Renal cortical epithelial cell (primary cell): ENCODE measurements at regions not wholly inside any gene's neighbourhood (a gene's known extent, or its start where the extent isn't known, plus 50 kb on each side); places are given as distances from the start of the nearest gene placed in this dataset.
"Not testable (repeated sequence)": the region's sequence is repeated elsewhere in the genome, so short reads cannot be mapped to it uniquely, and the experiment has no call there.

Experiments
- DNase-seq: peaks from one replicate; pipeline ENCODE4 v3.0.0-alpha.2; 2011; ENCODE audit warnings: low read depth

DNA sequence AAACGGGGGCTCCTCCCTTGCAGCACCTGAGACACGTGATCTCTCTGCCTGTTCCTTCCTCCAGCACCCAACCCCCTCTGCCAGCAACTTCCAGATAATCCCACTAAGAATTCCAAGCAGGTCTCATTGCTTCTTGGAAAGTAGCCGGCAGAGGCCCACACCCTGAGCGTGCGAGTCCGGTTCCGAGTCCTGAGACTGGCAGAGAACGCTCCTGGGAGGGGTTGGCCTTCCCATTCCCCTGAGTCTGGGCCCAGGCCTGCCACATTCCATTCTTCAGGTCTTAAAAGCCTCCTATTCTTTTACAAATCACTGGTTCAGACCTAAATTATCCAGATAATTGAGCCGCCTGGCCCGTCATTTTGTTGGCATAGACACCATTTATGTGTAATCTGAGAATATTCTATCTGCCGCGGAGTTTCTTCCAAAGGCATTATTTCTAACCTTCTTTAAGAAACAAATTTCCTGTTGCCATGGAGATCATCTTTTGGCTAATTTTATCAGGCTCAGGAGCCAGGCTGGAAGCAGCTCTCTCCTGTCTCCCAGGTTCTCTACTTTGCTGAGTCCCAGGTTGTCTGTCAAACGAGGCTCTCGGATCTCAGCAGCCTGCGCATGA is 165.4 kb downstream of the MYCN start:
- DNase-seq = no peak

DNA sequence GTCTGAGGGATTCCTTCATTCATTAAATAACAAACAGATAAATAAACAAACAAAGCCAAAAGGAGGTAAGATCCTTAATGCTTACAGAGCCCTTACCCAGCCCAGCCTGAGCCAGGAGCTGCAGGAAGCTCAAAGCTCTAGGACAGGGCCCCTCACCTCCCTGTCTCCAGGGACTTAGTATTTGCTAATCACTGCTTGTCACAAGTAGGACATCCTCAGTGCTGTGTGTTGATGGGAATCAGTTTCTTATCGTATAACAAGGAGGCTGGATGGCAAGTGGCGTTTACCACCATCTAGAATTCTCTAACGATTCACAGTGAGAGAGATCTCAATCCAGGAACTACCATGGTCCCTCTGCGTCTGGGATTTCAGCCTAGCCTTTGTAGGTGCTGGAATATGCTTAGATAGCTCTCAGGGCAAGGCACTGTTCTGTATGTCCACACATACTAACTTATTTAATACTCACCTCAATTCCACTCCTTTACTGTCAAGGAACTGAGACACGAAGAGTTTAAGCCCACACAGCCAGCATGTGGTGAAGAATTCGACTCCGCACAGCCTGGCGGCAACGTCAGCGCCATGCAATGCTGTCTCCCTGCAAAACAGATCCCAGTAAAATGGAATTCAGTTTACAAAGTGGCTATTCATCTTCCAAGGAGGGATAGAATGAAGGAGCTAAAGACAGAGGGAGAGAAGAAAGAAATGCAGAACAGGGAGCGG is 164.8 kb downstream of the MYCN start:
- no peak for DNase-seq

DNA sequence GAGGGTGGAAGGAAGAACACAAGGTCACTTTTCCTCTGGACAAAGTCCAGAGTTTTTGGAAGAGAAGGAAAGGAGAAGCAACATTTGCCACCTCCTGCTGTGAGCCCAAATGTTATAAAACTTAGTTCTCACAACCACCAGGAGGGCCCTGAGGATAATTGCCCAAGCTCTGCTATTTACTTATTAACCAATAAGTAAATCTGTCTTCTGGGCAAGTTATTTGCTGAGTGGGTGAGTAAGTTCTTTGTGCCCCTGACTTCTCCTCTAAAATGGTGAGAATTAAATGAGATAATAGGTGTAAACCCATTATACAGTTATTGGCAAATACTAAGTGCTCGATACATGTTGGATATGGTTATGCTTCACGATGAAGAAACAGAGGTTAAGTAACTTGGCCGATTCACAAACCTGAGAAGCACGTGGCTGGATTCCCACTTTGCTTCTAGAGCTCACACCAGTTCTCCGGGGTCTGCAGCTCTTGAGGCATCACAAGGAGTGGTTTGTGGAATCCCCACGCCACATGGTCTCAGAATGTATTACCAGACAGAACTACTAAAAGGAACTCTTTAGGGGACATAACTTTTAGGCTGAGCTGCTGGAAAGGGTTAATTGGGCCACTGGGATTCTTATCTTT is 164.1 kb downstream of the MYCN start:
- DNase-seq = peak; percentile 22

DNA sequence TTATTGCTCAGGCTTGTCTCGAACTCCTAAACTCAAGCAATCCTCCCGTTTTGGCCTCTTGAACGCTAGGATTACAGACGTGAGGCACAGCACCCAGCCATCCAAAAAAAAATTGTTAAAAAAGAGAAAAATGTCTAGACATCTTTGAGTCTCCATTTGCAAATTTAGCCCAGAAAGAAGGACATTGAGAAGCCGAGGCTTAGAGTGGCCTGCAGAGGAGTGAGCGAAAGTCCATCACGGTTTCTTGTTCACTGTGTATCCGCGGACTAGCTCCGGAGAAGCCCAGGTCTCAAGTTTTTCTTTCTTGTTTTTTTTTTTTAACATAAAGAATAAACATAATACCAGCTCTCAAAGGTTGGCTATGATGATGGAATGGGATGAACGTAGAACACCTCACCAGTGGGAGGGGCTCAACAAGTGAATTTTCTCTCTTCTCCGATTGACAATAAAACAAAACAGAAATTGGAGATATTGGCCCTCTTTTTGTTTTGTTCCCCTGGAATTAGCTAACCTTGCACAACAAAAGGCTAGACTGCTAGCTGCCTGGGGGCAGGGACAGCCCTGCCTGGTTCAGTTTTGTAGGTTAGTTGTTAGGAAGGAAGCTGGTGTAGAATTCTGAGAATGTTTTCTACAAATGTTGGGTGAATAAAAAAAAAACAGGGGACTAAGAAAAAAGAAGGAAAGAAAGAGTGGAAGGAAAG is 163.4 kb downstream of the MYCN start:
- no peak for DNase-seq

DNA sequence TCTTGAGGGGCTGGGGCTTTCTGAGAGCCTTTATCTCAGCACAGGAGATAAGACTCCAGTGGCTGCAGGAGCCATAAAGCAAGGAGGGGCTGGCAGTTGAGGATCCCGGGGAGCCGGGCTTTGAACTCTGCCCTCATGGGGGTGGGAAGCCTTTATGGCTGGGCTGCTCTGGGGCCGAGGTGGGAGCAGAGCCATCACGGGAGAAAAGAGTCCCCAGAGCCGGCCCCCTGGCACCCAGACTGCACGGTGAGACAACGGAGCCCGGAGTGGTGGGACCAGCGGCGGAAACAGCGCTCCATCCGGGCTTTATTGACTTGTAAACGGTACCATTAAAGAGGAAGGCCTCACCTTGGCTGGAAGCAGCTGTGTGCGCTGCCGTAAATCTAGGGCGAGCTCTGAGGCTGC is 162.6 kb downstream of the MYCN start:
- DNase-seq = no peak

DNA sequence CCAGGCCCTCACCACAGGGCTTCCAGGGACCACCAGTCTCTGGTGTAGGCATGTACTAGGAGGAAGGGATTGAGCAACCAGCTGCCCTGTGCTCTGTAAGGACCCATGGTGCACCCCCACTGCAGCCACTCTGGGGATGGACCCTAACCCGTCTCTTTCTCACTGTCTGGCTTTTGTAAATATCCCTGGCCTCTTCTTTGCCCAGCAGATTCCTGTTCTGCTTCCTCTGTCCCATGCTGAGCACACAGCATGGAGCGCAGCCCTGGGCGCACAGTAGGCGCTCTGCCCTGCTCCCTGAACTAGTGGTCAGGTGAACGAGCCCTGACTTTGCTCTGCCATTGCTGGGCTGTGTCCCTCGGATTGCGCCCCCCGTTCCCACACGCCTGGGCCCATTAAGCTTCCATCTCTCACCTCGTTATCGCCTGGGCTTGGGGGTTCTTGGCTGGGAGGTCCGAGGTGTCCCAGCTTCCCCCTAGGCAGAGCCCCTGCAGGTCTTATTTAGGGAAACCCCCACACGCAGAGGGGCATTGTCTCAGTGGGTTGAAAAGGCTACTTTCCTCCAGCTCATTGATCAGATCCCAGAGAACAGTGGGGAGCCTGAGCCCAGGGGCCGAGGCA is 162.1 kb downstream of the MYCN start:
- DNase-seq = no peak

DNA sequence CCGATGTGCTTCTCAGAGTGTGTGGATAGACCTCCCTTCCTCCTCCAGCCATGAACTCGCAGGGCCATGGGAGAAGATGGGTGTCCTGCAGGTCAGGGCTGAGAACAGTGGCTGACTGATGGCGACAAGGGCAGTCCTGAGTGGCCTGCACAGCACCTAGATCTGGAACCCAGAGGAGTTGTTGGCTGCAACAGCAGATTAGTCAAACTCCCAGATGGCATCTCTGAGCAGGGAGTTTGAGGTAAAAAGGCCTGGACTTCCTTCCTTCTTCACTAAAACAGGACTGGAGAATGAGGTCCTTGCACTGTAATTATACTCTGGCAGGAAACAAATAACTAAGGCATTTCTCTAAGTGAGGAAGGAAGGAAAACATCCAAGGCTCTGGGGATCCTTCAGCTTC is 160.8 kb downstream of the MYCN start:
- DNase-seq = no peak

DNA sequence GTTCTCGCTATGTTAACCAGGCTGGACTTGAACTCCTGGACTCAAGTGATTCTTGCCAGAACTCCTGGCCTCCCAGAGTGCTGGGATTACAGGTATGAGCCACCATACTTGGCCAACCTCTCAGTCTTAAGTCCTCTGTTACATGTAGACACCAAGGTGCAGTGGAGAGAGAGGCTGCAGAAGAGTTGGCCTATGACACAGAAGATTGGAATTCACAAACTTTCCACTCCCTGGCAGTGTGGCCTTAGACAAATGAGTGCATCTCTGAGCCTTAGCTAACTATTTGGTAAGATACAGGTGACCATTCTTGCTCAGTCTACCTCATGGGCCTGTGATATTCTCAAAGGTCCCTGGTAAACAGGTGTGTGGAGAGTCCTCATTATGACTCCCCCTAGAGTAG is 159.7 kb downstream of the MYCN start:
- DNase-seq = no peak

DNA sequence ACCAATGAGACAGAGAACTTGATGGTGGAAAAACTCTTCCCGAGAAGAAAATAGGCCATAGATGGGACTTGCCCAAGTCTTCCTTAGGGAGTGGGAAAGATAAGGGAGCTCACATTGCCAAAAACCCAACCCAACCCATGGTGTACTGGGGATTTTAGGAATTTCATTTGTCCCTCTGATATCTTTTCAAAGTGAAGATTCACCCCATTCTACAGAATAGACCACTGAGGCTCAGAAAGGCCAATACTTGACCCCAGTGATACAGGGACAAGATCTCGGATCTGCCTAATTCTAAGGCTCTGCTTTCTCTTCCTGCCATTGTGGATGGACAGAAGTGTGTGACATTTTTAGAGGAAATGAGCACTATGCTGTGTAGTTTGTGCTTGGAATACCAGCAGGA is 159.0 kb downstream of the MYCN start:
- DNase-seq = no peak

DNA sequence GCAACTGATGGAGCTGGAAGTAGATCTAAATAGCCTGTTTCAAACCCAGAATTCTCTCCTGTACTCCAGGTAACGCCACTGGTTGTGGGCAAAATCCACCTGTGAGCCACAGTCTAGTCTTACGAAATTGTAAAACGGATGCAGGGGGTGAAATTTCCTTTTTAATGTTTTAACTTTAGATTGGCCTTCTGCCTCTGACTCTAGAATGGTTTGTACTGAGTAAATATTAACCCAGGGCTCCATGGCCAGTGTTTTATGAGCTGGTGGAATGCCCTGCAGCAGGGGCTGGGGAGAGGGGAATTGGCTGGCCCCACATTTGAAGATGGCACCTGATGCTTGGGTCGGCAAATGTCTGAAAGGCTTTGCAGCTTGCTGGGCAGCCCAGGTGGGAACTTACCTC is 156.6 kb downstream of the MYCN start:
- DNase-seq = peak; percentile 9

DNA sequence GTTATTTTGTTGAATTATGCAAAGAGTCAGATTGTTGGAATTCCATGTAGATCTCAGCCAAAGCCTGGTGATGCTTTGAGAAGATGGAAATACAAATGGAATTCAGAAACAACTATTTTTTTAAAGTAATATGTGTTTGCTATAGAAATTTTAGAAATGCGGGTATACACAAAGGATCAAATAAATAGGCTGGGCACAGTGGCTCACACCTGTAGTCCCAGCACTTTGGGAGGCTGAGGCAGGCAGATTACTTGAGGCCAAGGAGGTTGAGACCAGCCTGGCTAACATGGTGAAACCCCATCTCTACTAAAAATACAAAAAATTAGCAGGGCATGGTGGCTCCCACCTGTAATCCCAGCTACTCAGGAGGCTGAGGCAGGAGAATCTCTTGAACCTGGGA is 155.1 kb downstream of the MYCN start:
- not testable (repeated sequence) for DNase-seq

DNA sequence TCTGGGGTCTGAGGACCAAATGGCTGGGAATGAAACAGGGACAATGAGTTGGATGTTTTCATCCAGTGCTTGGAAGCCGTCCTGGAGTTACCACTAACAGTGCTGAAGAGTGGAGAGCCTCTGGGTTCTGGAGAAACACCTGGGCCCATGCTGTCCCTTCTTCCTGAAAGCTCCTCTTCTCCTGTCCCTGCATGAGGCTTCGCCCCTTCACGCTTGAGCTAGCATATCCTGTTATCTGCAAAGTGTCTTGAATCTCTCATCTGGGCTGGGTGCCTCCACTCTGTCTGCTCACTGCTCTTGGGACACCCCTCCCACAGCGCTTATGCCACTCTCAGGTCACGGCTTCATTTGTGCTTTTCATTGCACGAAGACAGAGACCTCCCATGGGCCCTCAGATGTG is 154.5 kb downstream of the MYCN start:
- DNase-seq = no peak

DNA sequence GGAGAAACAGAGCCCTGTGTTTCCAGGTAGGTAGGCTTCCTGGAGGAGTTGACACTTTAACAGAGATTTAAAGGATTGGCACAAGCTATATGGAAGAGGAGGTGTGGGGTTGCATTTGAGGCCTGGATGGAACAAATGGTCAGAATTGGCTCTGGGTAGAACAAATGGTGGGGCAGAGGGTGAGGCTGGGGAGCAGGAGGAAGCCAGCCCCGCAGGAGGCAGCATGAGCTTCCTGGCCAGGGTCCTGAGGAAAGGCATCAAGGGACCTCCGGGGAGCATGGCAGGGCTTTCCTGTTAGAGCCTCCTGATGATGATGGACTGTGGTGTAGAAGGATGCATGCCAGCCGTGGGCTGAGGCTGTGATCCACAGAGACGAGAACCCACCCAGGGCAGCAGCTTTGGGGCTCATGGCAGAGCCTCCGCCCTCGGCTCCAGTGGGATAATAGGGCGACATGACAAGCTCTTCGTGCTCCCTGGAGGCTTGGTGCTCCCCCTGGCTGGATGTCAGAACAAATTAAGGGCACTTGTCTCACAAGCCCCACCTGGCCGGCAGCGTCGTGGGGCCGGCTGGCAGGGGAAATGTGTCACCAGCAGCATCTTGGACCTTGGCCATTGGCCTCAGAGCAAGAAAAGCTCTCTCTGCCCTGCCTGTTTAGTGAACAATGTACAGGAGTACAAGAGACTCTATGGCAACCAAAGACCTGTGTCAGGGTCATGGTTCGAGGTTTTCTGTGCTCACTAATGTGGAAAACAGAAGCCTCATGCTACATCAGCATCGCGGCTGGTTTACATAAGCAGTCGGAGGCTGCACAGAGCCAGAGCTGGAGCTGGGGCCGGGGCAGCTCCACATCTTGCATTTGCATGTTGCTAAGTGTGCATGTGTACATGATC is 153.5 kb downstream of the MYCN start:
- peak; percentile 30 for DNase-seq

DNA sequence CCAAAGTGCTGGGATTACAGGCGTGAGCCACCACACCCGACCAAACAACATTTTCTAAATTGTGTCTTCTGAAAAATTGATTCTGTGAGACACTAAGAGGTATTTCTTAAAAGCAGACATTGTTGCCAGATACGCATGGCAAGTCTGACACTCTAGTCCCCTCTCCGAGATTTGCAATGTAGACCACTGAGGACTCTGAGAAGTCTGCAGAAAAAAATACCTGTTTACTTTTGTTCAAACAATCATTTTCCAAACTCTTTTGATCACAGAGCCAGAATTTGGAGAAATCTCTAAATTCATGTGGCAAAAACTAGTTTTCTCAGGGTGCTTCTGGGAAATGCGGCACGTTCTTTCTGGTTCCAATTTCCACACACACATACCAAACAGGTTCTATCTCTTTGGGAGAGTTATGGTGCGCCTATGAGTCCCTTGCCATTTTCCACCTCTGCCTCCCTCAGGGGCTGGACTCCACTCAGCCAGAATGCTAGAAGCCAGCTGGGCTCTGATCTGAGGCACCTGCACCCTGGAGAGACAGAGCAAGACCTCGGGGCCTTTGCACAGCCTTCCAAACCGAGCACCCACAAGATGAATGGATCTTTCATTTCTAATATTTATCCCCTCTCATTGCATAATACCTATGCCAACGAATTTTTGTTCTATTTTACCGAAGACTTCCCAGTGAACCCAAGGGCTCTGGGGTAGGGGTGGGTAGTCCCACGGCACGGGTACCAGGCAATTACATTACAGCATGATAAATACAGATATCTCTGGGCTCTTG is 152.7 kb downstream of the MYCN start:
- no peak for DNase-seq

DNA sequence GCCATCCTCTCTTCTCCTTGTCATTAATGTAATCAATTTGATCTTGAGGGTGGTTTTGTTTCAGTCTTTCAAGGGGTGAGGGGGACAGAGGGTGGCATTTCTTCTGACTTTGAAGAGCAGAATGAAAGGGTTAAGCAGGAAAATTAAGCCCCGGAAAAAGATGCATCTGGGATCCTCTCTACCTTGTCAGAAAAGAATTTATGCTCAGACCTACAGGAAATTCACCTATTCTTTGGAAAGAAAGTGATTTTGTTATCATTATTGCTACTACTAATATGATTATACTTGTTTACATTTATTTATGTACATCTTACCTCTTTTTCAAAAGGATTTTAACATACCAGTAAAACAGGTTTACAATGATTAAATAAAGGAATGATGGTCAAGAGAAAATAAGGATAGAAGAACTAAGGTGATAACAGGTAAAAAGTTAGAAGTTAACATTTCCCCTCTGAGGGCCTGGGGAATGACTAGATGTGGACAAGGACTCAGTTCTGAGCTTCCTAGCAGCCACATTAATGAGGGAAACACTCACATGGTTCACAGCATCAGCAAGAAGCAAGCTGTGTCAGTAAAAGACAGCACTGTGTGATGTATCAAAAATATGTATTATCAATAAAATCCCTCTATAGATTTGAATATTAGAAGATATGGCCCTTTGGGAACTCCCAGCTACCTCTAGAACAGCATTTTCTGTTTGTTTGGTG is 151.4 kb downstream of the MYCN start:
- no peak for DNase-seq

DNA sequence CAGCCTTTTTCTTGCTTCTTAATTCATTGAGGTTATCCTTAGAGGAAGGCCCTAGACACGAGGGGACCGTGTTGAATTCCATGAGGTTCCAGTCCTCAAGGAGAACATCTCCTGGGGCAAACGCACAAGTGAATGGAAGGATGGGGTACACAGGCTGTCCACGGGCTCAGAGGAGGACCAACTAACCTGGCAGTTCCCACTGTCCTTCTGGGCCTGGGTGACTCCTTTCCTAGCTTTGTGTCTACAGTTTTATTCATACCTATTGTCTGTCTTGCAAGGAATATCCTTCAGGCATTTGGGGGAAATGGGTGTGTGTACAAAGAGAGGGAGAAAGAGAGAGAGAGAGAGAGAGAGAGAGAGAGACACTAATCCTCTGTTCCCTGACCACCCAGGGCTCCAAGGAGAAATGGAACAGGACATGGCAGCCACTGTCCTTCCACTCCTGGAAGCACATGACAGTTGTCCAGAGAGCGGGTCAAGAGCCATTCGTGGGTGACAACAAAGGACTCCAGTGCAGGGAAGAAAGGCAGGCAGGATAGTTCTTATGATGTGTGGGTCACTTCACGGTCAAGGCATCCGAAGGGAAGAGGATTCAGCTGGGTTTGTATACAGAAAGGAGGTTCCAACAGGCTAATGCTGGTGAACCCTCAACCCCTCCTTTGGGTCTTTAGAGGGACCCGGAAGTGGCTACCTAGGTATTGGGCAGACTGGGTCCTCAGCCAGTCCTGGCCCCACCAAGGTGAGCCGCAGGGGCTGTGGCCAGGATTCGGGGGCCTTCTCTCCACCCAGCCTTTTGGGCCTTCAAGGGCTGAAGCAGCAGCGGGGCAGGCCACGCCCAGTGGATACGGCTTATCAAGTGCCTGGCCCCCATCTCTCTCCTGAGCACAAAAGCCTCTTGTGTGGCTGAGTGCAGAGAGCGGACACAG is 150.6 kb downstream of the MYCN start:
- no peak for DNase-seq

DNA sequence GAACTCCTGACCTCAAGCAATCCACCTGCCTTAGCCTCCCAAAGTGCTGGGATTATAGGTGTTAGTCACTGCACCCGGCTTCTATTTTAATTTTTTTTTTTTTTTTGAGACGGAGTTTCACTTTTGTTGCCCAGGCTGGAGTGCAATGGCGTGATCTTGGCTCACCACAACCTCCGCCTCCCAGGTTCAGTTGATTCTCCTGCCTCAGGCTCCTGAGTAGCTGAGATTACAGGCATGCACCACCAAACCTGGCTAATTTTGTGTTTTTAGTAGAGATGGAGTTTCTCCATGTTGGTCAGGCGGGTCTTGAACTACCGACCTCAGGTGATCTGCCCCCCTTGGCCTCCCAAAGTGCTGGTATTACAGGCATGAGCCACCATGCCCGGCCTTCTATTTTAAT is 149.1 kb downstream of the MYCN start:
- not testable (repeated sequence) for DNase-seq

DNA sequence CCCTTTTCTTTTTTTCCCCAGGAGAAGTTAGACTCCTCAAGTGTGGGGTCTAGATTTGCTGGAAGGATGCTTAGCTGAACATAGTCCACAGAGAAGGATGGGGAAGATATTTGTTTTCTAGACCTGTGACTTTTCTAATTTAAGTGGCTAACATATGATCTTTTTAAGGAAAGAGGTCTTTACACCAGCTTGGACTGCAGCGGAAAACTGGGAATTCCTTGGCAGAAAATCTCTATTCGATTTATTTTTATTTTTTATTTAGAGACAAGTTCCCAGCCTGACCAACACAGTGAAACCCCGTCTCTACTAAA is 148.4 kb downstream of the MYCN start:
- no peak for DNase-seq
